ENCODE measurements at regions not wholly inside any gene's neighbourhood (a gene's known extent, or its start where the extent isn't known, plus 50 kb on each side); places are given as distances from the start of the nearest gene placed in this dataset.

- no peak for DNase-seq (ENCODE audit: low read depth, low spot score)
- Histone ChIP-seq H3K9me3 (ENCODE audit: control insufficient read depth, insufficient read depth, low read length) (no peaks in the 10 kb centered on the region), H3K27ac (ENCODE audit: low read depth, low read length) (no peak overlapping the region), H3K27me3 (ENCODE audit: control insufficient read depth, insufficient read depth, low read length) (no peaks in the 10 kb centered on the region), H3K4me3 (ENCODE audit: low read depth, low read length) (no peak overlapping the region)
- ChIA-PET POLR2A (no interaction called here), CTCF (no interaction called here)
- TF ChIP-seq CTCF (IDR thresholded peaks at IDR 0.05; ENCODE audit: low read depth, low read length): no peak
Observed at GRCh38 chr2:114113518-114113917, 223.6 kb downstream of the ACTR3 start.

GRCh38 chr2:114118088-114118487 is 228.2 kb downstream of the ACTR3 start:
- Histone ChIP-seq H3K4me3 (ENCODE audit: low read depth, low read length) (no peak overlapping the region), H3K27me3 (ENCODE audit: control insufficient read depth, insufficient read depth, low read length) (no peaks in the 10 kb centered on the region), H3K9me3 (ENCODE audit: control insufficient read depth, insufficient read depth, low read length) (no peaks in the 10 kb centered on the region), H3K27ac (ENCODE audit: low read depth, low read length) (no peak overlapping the region)
- ChIA-PET POLR2A (no interaction called here), CTCF (no interaction called here)
- no peak for TF ChIP-seq CTCF (IDR thresholded peaks at IDR 0.05; ENCODE audit: low read depth, low read length)
- DNase-seq (ENCODE audit: low read depth, low spot score): no peak

- ChIA-PET CTCF (no interaction called here), POLR2A (no interaction called here)
- TF ChIP-seq CTCF (IDR thresholded peaks at IDR 0.05; ENCODE audit: low read depth, low read length): no peak
- no peak for DNase-seq (ENCODE audit: low read depth, low spot score)
- Histone ChIP-seq H3K27ac (ENCODE audit: low read depth, low read length) (no peak overlapping the region), H3K4me3 (ENCODE audit: low read depth, low read length) (no peak overlapping the region), H3K27me3 (ENCODE audit: control insufficient read depth, insufficient read depth, low read length) (no peaks in the 10 kb centered on the region), H3K9me3 (ENCODE audit: control insufficient read depth, insufficient read depth, low read length) (no peaks in the 10 kb centered on the region)
Observed at GRCh38 chr2:114119862-114120261, 230.0 kb downstream of the ACTR3 start.

- ChIA-PET CTCF (no interaction called here), POLR2A (no interaction called here)
- TF ChIP-seq CTCF (IDR thresholded peaks at IDR 0.05; ENCODE audit: low read depth, low read length): no peak
- no peaks in the 10 kb centered on the region for H3K9me3 ChIP-seq (ENCODE audit: control insufficient read depth, insufficient read depth, low read length)
- no peak overlapping the region for H3K27ac ChIP-seq (ENCODE audit: low read depth, low read length)
- H3K27me3 ChIP-seq (ENCODE audit: control insufficient read depth, insufficient read depth, low read length): no peaks in the 10 kb centered on the region
- no peak for DNase-seq (ENCODE audit: low read depth, low spot score)
- H3K4me3 ChIP-seq (ENCODE audit: low read depth, low read length): no peak overlapping the region
Observed at GRCh38 chr2:114122930-114123329, 233.0 kb downstream of the ACTR3 start.

GRCh38 chr2:114123925-114124324 is 234.0 kb downstream of the ACTR3 start:
- Histone ChIP-seq H3K27ac (ENCODE audit: low read depth, low read length) (no peak overlapping the region), H3K27me3 (ENCODE audit: control insufficient read depth, insufficient read depth, low read length) (no peaks in the 10 kb centered on the region), H3K9me3 (ENCODE audit: control insufficient read depth, insufficient read depth, low read length) (no peaks in the 10 kb centered on the region), H3K4me3 (ENCODE audit: low read depth, low read length) (no peak overlapping the region)
- TF ChIP-seq CTCF (IDR thresholded peaks at IDR 0.05; ENCODE audit: low read depth, low read length): no peak
- DNase-seq (ENCODE audit: low read depth, low spot score): no peak
- ChIA-PET POLR2A (no interaction called here), CTCF (no interaction called here)
